Stimulated activated naive CD8-positive, alpha-beta T cell treated with anti-CD3 and anti-CD28 coated beads, Interleukin-15, Interleukin-2, amounts not matched to agents 100 U/mL and 50 U/mL, for 24 hours (primary cell): ENCODE measurements at regions not wholly inside any gene's neighbourhood (a gene's known extent, or its start where the extent isn't known, plus 50 kb on each side); places are given as distances from the start of the nearest gene placed in this dataset.
"Not testable (repeated sequence)": the region's sequence is repeated elsewhere in the genome, so short reads cannot be mapped to it uniquely, and the experiment has no call there.

Experiments
- ATAC-seq: fragments of 150-1000 bp; cut with Tn5 transposase; one replicate; pipeline ENCODE4 v1.10.0; 2021
- DNase-seq: peaks from one replicate; pipeline ENCODE4 v3.0.0; 2021

DNA sequence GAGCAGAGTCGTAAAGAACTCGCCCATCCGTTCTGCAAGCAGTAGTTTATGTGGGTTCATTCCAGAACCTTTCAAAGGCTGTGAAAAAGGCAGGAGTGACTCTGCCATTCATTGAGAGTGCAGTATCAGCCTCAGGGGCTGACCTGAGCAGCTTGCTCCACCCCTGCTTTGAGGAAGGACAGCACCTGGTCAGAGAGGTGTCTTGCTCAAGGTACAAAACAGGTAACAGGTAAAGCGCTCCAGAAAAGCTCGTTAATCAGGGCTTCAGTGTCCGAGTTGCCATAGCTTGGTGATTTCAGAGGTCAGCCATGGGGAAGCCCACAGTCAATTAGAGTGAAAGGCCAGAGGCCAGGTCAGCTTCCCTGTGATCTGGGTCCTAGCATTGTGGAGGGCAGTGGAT lies 251.1 kb downstream of the ABCC12 start:
- ATAC-seq (no peak), DNase-seq (no peak)

DNA sequence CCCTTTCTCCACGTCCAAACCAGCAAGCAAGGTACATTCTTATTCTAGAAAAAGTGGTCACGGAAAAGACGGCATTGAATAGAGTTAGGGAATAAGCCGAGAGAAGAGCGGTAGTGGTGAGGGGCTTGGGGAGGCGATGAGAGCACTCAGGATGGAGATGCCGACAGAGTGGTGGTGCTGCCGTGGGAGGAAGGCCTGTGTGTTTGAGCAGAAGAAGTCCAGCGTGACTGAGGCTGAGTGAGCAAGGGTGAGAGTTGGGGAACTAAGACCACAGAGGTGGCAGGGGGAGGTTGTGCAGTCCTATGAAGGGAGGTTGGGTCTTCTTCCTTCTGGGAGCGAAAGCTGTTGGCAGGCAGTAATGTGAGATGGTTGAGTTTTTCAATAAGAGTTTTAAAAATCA lies 252.3 kb downstream of the ABCC12 start:
- ATAC-seq (no peak), DNase-seq (no peak)

DNA sequence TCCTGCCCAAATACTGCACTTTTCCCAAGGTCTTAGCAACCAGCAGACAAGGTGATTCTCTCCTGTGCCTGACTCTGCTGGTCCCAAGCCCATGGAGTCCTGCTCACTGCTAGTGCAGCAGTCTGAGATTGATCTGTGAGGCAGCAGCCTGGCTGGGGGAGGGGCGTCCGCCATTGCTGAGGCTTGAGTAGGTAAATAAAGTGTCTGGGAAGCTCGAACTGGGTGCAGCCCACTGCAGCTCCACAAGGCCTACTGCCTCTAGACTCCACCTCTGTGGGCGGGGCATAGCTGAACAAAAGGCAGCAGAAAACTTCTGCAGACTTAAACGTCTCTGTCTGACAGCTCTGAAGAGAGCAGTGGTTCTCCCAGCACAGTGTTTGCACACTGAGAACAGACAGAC lies 258.7 kb downstream of the ABCC12 start:
- not testable (repeated sequence) for ATAC-seq, DNase-seq

DNA sequence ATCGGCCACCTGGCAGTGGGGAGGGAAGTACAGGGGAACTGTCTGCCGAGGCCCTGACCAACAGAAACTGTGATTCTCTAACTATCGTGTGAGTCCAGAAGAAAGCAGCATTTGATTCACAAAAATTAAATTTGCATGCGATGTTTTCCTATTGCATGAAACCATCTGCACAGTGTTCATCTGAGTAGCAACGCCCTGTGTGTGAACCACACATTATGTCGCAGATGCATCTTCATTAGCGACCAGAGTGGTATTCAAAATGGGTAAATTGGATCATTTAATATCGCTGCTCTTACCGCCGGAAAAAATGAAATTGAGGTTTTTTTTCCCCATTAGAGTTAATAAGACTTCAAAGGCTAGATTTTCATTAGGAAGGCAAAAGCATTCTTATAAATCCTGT lies 260.6 kb downstream of the ABCC12 start:
- ATAC-seq (no peak), DNase-seq (no peak)

DNA sequence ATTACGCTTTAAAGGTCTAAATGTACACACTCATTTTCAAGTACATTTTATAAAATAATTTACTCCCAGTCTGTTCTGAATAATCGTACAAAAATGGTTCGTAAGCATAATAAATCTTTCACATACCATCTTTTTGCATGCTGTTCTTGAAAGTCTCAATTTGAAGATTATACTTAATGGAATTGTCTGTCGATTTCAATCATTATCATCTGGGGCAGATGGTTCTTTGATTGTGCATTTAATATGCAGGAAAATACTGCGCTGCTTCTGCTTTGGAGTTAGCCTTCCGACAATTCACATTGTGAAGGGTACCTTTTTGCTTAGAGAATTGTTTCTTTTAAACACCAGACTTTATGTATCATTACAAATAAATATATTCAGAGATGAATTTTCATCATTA lies 262.8 kb downstream of the ABCC12 start:
- ATAC-seq = no peak

DNA sequence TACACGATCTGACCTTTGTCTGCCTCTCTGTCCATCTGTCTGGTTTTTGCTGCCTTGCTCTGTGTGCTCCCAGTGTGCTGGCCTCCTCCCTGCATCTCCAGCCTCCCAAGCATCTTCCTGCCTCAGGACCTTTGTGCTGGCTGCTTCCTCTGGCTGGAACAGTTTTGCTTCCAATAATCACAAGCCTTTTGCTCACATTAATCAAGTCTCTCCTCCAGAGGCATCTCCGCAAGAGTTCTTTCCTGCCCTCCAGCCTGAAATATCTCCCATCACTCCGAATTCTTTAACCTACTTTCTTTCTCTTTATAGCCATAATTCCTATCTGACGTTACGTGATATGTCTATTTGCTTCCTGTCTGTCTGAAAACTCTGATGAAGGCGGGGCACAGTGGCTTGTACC lies 267.1 kb downstream of the ABCC12 start:
- ATAC-seq (no peak), DNase-seq (no peak)

More for the DNA sequence above, 262.8 kb downstream of the ABCC12 start:
- DNase-seq = no peak

DNA sequence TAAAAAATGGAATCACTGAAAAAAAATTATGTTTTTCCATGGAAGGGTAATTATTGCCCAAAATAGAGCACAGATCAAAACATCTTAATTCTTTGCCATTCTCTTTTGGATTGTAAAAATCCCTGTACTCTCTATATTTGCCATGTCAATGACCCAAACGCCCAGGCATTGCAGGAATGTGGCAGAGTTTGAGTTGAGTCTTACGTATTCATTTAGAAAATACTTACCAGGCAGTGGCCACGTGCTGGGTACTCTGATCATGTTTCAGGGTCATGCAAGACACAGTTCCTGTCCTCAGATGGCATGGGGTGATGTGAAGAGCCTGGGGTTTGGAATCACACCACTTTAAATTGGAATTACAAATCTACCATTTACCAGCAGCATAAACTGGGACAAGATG lies 267.7 kb downstream of the ABCC12 start:
- DNase-seq (no peak), ATAC-seq (no peak)

DNA sequence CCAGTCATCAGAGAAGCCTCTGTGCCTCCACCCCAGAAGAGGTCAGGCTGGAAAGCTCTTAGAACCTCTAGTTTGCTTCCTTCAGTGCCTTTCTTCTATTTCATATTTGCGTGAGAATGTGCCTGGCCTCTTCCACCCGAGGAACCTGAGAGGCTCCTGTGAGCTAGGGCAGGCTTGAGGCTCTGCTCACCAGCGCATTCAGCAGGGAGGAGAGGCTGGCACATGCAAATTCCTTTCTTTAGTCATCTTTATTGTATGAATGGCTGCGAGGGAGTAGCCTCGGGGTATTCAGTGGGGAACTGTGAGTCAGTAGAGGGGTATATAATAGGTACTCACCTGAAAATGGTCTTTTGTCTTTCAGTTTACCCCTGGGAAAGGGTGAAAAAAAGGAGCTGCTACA lies 268.3 kb downstream of the ABCC12 start:
- DNase-seq (no peak), ATAC-seq (no peak)

DNA sequence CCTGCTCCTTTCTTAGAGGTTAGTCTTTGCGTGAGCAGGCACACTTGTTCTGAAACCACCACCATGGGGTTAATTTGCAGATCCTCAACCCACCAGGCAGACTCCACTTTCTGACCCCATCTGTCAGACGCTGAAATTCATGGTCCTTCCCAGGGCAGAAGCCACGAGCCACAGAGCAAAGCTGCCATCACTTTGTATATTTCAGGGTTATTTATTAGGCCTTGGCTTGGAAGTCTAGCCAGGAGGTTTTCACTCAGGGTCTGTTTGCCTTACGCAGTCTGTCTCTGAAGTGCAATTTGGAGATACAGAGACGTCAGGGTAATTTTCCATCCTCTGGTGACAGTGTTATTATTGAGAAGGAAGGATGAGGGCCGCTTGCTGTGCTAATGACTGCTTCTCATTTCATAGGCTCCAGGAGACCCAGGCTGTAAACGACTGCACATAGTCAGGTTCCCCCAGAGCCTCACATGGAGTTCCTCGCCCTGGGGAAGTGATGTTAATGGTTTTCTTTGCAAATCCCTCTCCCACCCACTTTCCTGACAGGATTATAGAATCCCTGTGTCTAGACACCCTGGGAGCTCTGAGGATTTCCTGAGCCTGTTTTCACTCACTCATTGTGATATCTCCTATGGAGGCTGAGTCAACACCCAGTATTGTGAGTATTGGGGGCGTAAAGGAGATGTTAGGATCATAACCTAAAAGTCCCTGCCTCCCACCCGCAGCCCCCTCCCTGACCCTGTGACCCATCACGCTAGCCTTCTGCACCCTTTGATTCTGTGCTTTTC lies 269.0 kb downstream of the ABCC12 start:
- DNase-seq = no peak

DNA sequence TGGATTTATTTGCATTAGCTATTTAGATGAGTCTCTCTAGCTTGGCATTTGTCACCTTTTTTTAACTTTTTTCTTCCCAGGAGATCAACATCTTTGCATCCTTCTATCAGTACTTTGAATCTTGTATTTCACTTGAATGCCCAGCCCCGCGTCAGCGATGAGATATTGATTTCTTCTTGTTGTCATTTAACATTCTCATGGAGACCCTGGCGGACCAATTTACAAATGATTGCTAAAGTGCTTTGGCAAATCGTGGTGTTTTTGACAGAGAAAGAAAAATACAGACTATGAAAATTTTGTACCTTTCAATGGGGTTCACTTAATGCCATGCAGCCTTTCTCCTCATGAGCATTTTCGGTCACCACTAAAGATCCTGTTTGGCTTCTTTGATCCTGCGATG lies 269.7 kb downstream of the ABCC12 start:
- ATAC-seq (no peak), DNase-seq (no peak)

More for the DNA sequence above, 269.0 kb downstream of the ABCC12 start:
- ATAC-seq = no peak

DNA sequence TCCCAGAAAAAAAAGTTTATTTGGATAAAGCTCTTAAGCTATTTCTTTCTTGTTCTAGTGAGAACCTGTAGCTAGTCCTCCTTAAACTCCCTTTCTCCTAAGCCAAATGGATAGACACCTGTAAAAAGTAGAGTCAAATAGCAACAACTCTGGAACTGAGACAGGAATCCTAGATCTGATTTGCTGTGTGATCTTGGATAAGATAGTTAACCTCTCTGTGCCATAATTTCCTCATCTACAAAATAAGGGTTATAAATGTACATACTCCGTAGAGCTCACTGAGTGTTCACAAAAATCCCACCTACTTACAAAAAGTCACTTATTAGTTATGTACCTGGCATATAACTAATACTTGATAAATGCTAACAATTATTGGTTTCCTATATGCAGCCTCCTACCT lies 270.3 kb downstream of the ABCC12 start:
- ATAC-seq = no peak
- no peak for DNase-seq

DNA sequence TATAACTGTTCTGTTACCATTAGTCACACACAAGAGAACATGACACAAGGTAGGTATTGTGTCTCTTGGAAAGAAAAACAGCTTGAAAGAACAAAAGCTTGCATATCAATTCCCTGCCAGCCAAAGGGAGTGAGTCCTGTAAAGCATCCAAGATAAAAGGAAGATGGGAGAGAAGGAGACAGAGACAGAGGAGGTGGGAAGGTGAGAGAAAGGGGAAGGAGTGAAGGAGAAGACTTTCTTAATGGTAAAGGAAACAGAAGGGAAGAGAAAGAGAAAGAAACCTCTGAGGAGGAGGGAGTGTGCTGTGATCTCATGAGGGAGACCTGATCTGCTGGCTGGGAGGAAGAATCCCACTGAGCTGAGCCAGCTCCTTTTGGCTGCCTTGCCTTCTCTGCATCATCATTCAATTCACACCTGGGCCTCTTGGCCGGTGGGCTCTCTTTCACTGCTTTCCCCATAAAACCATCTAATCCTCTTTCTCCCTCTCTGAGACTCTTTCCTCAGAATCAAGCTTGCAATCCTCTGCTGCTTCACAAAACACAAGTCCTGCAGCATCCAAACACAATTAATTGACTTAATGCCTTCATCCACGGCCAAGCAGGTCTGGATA lies 271.6 kb downstream of the ABCC12 start:
- ATAC-seq (no peak), DNase-seq (no peak)

DNA sequence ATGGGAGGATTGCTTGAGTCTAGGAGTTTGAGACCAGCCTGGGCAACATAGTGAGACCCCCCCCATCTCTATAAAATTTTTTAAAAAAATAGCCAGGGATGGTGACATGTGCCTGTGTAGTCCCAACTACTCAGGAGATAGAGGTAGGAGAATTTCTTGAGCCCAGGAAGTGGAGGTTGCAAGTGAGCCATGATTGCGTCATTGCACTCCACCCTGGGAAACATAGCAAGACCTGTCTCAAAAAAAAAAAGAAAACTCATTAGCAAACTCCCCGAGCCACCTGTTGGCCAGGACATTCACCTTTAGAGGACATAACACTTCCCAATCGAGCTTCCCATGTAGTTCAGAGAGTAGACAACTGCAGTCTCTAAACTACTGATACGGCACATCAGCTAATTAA lies 274.2 kb downstream of the ABCC12 start:
- DNase-seq = no peak
- no peak for ATAC-seq

DNA sequence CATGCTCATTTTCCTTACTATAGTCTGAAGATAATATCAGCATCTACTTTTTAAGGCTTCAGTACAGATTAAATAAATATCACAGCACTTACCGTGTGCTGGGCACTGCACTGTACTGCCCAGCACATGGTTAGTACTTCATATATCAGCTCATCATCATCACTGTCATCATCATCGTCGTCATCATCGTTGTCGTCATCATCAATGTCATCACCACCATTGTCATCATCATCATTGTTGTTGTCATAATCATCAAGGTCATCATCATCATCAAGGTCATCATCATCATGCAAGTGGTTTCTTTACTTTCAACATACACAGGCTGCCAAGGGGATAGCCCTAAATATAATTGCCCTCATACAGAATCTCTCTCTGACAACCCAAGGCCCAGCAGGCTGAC lies 275.1 kb downstream of the ABCC12 start:
- DNase-seq = no peak
- no peak for ATAC-seq

DNA sequence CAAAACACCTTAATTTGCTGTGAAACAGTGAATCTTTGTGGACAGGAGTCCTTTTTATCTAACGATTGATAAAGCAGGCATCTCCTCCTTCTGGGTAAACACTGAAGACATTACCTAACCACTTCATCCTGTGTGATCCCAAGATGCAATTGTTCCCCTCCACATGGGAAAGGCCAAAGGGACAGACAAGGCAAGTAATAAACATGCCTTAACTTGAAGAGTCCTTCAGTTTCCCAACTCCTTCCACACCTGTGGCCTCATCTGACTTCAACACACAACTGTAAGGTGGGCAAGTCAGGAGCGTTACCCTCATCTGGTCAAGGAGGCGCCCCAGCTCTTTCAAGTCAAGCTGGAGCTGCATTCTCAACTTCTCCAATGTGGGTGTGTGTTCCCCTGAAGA lies 278.6 kb downstream of the ABCC12 start:
- DNase-seq = no peak
- ATAC-seq = no peak

DNA sequence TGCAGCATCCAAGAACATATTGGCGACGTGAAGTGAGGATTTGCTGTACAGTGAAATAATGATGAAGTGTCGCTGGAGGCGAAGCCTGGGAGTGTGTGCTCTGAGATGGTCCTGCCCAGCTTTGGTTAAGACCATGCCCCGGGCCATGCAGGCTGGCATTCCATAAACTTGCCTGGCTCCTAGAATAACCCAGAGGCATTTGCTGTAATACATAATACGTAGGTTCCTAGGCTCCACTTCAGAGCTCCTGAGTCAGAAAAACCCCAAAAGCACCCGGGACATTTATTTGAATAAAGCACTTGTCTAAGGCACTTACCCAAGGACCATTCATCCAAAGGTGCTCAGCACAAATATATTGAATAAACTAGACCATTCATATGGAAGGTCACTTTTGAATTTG lies 279.3 kb downstream of the ABCC12 start:
- ATAC-seq = no peak
- no peak for DNase-seq

DNA sequence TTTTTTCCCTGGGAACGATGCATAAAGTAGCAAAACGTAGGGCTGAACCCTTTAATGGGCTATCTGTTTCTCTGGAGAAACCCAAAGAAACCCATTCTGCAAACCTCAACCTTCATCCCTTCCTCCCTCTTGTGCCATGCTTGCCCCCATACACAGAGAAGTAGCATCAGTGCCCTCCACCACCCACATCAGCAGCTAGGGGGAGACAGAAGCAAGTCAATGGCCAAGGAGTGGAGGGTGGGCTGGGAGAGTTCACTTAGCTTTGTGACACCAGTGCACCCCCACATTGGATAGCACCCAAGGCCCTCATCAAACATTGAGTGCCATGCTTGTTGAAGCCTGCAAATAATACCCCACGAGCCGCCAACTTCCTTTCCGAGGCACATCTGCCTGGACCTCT lies 282.4 kb downstream of the ABCC12 start:
- ATAC-seq (no peak), DNase-seq (no peak)

DNA sequence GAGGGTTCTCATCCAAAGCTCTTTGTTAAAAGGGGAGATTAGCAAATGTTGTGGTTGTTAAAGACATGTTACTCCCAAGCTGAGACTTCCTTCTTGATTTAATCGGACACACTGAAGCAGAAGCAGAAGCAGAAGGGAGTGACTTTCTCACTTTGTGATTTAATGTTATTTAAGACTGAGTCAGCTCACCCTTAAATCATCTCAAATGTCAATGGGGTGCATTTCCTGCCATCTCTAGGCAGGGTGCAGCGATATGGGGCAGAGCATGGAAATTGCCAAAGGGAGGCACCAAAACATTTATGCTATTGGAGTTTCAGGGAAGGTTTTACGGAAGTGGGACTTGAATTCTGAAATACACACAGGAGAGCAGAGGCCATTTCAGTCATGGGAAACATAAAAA lies 283.6 kb downstream of the ABCC12 start:
- DNase-seq (no peak), ATAC-seq (no peak)

DNA sequence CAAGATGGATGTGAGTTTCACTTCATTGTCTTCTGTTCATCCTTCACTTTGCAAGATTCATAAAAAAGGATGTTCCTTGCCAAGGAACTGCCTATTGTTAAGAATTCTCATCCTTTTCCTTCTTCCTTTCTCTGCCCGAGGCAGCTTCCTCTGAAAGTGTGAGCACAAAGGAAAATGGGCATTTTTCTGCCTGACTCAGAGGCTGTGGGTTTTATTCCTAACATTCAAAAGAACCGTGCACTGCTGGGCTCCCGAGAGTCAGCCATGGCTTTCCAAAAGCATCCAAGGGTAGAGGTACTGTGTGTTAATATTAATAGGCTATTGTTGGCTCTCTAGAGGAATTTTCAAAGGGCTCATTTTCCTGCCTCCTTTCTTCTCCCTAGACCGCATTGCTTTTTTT lies 289.4 kb downstream of the ABCC12 start:
- ATAC-seq (no peak), DNase-seq (no peak)

DNA sequence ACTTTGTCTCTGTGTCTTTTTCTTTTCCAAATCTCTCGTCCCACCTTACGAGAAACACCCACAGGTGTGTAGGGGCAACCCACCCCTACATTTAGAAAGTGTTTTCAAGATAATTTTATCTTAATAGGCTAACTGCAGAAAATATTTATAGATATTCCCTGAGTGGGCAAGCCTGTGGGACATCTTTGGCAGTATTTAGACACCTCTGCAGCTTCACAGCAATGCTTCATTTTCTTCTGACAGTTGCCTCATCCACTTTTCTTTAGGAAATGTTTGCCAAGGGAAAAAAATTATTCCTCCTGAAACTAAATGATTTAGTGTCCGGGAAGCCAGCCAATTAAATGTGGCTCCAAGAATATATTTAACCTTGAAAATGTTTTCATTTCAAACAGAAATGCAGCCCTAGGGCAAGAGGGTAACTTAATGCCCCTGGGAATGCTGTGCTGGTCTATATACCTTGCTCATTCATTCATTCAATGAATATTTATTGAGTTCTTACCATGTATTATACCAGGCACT lies 290.4 kb downstream of the ABCC12 start:
- no peak for ATAC-seq
- DNase-seq = no peak

DNA sequence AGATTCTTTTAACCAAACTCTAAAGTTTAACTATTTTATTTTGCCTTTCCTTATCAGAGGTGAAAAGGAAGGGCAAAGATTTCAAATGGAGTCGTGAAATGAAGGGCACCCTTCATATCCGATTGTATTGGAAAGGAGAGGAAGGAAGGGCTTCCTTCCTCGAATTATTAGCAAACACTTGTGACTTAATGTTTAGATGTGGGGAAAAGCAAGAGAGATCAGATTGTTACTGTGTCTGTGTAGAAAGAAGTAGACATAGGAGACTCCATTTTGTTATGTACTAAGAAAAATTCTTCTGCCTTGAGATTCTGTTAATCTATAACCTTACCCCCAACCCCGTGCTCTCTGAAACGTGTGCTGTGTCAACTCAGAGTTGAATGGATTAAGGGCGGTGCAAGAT lies 291.5 kb downstream of the ABCC12 start:
- DNase-seq, ATAC-seq: not testable (repeated sequence)

DNA sequence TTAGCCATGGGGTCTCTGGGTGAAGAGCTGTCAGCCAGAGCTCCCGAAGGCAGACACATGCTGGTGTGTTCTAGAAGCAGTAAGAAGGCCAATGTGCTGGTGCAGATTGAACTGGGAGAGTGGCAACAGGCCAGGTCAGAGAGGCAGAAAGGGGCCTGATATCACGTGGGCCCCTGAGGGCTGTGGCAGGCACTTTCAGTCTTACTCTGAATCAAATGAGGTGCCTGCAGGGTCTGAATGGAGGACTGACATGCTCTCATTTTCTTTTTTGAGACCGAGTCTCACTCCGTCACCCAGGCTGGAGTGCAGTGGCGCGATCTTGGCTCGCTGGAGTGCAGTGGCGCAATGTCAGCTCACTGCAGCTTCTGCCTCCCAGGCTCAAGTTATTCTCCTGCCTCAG lies 293.8 kb downstream of the ABCC12 start:
- DNase-seq (no peak), ATAC-seq (no peak)

DNA sequence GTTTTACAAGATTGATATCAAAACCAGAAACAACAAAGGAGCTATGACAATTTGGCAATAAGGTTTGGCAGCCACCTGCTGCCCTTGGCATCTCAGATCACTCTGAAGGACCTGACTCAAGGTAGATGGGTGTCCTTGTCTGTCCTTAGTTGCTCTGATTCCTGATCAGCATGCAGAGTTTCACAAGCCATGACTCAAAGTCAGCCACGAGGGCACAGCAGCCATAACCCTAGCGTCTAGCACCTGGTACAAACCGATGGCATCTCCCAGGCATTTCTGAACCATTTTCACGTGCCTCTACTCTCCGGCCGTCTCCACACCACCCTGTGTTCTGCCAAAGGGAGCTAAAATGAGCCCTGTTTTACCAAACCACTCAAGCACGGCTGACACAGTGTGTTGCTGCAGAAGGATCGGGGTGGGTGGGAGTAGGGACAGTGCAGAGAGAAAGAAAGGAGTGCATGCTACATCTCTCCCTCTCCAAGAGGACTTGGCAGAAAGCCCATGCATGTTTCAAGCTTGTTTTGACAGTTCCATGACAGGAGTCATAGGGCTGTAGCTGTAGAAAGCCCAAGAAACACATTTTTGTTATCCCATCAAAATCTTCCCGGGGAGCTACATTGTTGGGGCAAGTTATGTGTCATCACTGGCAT lies 297.3 kb downstream of the ABCC12 start:
- ATAC-seq (no peak), DNase-seq (no peak)
